Epithelial cell of esophagus (primary cell): ENCODE measurements at regions not wholly inside any gene's neighbourhood (a gene's known extent, or its start where the extent isn't known, plus 50 kb on each side); places are given as distances from the start of the nearest gene placed in this dataset.

Source experiments
- DNase-seq: peaks from one replicate; pipeline ENCODE4 v3.0.0; 2010; ENCODE audit warnings: low read depth
- H3K4me3 ChIP-seq: 2 replicates; pipeline ENCODE4 v1.5.1; 2011; ENCODE audit warnings: mild to moderate bottlenecking, low read length, control low read depth
- TF ChIP-seq, protein P1 (sequence below): IDR thresholded peaks from 2 replicates; pipeline ENCODE4 v1.5.1; 2011; ENCODE audit warnings: low read depth, mild to moderate bottlenecking, low read length, control low read depth, inconsistent platforms; ENCODE audit not compliant: insufficient read depth; ENCODE audit errors: missing control alignments

DNA sequence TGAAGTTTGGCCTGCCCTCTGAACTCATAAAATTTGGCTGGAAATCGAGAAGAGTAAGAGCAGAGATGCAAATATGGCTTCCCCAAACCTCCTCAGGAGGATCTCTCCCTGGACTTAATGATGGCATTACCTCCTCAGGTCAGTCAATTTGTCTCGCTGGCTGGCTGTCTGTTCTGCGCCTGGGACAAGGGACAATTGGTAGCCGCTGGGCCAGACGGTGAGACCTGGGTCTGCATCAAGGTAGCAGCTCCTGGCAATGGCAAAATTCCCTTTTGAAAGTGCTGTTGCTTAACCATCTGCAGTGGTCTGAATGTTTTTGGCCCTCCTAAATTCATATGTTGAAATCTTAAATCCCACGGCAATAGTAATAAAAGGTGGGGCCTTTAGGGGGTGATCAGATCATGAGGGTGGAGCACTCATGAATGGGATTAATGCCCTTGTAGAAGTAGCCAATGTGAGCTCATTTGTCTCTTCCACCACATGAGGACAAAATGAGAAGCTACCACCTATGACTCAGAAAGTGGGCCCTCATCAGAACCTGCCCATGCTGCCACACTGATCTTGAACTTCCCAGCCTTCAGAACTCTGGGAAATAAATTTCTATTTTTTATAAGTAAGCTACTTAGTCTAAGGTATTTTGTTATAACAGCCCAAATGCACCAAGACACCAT is 439.3 kb upstream of the KLF4 start:
- TF ChIP-seq, protein P1, sequence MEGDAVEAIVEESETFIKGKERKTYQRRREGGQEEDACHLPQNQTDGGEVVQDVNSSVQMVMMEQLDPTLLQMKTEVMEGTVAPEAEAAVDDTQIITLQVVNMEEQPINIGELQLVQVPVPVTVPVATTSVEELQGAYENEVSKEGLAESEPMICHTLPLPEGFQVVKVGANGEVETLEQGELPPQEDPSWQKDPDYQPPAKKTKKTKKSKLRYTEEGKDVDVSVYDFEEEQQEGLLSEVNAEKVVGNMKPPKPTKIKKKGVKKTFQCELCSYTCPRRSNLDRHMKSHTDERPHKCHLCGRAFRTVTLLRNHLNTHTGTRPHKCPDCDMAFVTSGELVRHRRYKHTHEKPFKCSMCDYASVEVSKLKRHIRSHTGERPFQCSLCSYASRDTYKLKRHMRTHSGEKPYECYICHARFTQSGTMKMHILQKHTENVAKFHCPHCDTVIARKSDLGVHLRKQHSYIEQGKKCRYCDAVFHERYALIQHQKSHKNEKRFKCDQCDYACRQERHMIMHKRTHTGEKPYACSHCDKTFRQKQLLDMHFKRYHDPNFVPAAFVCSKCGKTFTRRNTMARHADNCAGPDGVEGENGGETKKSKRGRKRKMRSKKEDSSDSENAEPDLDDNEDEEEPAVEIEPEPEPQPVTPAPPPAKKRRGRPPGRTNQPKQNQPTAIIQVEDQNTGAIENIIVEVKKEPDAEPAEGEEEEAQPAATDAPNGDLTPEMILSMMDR, result no peak
- DNase-seq, result no peak
- no peak overlapping the region for H3K4me3 ChIP-seq

- TF ChIP-seq, protein P1, result no peak
- H3K4me3 ChIP-seq, result no peak overlapping the region
- DNase-seq, result no peak
Observed at GRCh38 chr9:107927276-107927675, 437.7 kb upstream of the KLF4 start.

DNA sequence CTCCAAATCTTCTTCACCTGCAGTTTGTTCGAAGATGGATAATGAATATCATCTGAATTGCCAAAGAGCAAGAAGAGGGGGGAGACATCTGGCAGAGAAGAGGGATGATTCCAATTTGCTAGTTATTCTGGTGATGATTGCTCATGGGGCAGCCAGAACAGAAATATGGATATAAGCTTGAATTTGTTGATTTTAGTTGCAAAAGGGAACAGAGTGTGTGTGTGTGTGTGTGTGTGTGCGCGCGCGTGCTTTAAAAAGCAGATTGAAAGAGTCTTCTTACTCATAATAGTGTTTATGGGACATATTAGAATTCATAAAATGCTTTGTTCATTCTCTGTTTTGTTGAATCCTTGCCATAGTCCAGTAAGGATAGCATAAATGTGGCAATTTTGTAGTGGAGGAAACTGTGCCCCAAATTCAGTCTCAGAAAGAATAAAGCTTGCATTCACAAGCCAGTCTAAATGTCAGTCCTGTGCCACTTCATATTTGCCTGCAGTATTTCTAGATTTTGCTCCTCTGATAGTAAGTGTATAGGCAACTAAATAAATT is 436.3 kb upstream of the KLF4 start:
- no peak overlapping the region for H3K4me3 ChIP-seq
- DNase-seq, result no peak
- TF ChIP-seq, protein P1, result no peak

GRCh38 chr9:107922260-107922659 is 432.7 kb upstream of the KLF4 start:
- no peak for DNase-seq
- TF ChIP-seq, protein P1, result no peak
- no peak overlapping the region for H3K4me3 ChIP-seq

- no peak overlapping the region for H3K4me3 ChIP-seq
- TF ChIP-seq, protein P1, result no peak
- no peak for DNase-seq
Observed at GRCh38 chr9:107919263-107919662, 429.7 kb upstream of the KLF4 start.

DNA sequence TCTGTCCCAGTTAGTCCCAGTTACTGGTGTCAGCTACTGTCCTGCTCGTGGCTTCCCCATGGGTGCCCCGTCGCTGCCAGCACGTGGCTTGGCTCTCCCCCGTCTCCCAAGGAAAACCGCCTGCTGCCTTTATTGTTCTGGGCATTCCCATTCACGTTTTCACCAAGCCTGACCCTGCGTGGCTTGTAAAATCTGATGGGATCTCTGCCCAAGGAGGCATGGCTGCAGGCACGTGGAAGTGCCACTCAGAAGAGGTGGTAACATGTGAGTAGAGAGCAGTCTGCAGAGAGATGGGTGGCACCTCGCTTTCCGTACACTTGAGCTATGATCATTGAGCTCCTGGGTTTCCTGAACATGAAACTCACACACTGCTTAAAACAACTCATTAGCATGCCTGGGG is 429.2 kb upstream of the KLF4 start:
- H3K4me3 ChIP-seq, result no peak overlapping the region
- no peak for DNase-seq
- TF ChIP-seq, protein P1, result no peak

DNA sequence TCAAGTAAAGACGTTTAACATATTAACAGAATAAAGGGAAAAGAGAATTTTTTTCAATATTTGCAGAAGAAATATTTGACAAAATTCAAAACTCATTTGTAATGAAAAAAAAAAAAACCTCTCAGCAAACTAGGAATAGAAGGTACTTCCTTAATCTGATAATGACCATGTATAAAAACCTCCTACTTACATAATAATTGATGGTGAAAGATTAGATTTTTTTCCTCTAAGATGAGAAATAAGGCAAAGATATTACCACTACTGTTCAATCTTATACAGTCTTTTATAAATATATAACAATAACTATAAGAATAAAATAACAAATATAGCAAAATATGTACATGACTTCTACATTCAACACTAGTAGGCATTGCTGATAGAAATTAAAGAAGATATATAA is 424.6 kb upstream of the KLF4 start:
- TF ChIP-seq, protein P1, result no peak
- H3K4me3 ChIP-seq, result no peak overlapping the region
- no peak for DNase-seq
